Left ventricle myocardium superior (tissue), 1 donor: ENCODE measurements at regions not wholly inside any gene's neighbourhood (a gene's known extent, or its start where the extent isn't known, plus 50 kb on each side); places are given as distances from the start of the nearest gene placed in this dataset.
"Not testable (repeated sequence)": the region's sequence is repeated elsewhere in the genome, so short reads cannot be mapped to it uniquely, and the experiment has no call there.

Source experiments
- ATAC-seq: fragments of 200-7000 bp; cut with Tn5 transposase; one replicate; pipeline ENCODE4 v1.9.1; 2020; ENCODE audit warnings: mild to moderate bottlenecking, moderate library complexity
- DNase-seq: peaks from one replicate; pipeline ENCODE4 v3.0.0-alpha.2; 2020
- intact Hi-C: fragments of 100-400 bp; cut with micrococcal nuclease; formaldehyde crosslinking; loops from one replicate; pipeline ENCODE4 v1.11.0; 2022
- donor health status: DM: no; HTN: yes; CAD: no; lungs with severe emphysema.

GRCh38 chr9:87180841-87181240 lies 233.5 kb upstream of the GAS1 start:
- DNase-seq (no peak), ATAC-seq (no peak)
- intact Hi-C loops: no loop called here

- ATAC-seq (no peak), DNase-seq (no peak)
- intact Hi-C loops: no loop called here
Observed at GRCh38 chr9:87181670-87182069, 234.4 kb upstream of the GAS1 start.

- no peak for ATAC-seq
Observed at GRCh38 chr9:87184956-87185642, 237.8 kb upstream of the GAS1 start.

GRCh38 chr9:87187656-87188055 lies 240.3 kb upstream of the GAS1 start:
- intact Hi-C loops: no loop called here
- DNase-seq (no peak), ATAC-seq (no peak)

More at GRCh38 chr9:87184956-87185642, 237.8 kb upstream of the GAS1 start:
- intact Hi-C loops: no loop called here
- DNase-seq: no peak

- no peak for DNase-seq
- ATAC-seq: no peak
- intact Hi-C loops: no loop called here
Observed at GRCh38 chr9:87189006-87189405, 241.7 kb upstream of the GAS1 start.

GRCh38 chr9:87193151-87193550 lies 245.8 kb upstream of the GAS1 start:
- ATAC-seq (no peak), DNase-seq (no peak)
- intact Hi-C loops: no loop called here

- ATAC-seq (no peak), DNase-seq (no peak)
- intact Hi-C loops: no loop called here
Observed at GRCh38 chr9:87193925-87194868, 246.9 kb upstream of the GAS1 start.

- no peak for ATAC-seq
Observed at GRCh38 chr9:87195306-87195705, 248.0 kb upstream of the GAS1 start.

GRCh38 chr9:87197349-87198130 lies 250.2 kb upstream of the GAS1 start:
- no peak for ATAC-seq
- no peak for DNase-seq
- intact Hi-C loops: no loop called here

More at GRCh38 chr9:87195306-87195705, 248.0 kb upstream of the GAS1 start:
- intact Hi-C loops: no loop called here
- no peak for DNase-seq

GRCh38 chr9:87198716-87199115 lies 251.4 kb upstream of the GAS1 start:
- intact Hi-C loops: no loop called here
- DNase-seq: no peak
- ATAC-seq: no peak

- intact Hi-C loops: no loop called here
- ATAC-seq (no peak), DNase-seq (no peak)
Observed at GRCh38 chr9:87199278-87199677, 252.0 kb upstream of the GAS1 start.

- DNase-seq: no peak
- intact Hi-C loops: no loop called here
- no peak for ATAC-seq
Observed at GRCh38 chr9:87199782-87200181, 252.5 kb upstream of the GAS1 start.

GRCh38 chr9:87201351-87201751 lies 254.0 kb upstream of the GAS1 start:
- DNase-seq (no peak), ATAC-seq (no peak)
- intact Hi-C loops: no loop called here

GRCh38 chr9:87206064-87206661 lies 258.9 kb upstream of the GAS1 start:
- no peak for DNase-seq
- no peak for ATAC-seq
- intact Hi-C loops: no loop called here

GRCh38 chr9:87210658-87211057 lies 263.4 kb upstream of the GAS1 start:
- DNase-seq, intact Hi-C loops, ATAC-seq: not testable (repeated sequence)

GRCh38 chr9:87211669-87212068 lies 264.4 kb upstream of the GAS1 start:
- intact Hi-C loops: no loop called here
- DNase-seq (no peak), ATAC-seq (no peak)

- no peak for ATAC-seq
- intact Hi-C loops: no loop called here
- no peak for DNase-seq
Observed at GRCh38 chr9:87212605-87213021, 265.3 kb upstream of the GAS1 start.

- intact Hi-C loops: no loop called here
- no peak for DNase-seq
- ATAC-seq: no peak
Observed at GRCh38 chr9:87213948-87214347, 266.6 kb upstream of the GAS1 start.

- ATAC-seq: no peak
- intact Hi-C loops: no loop called here
- DNase-seq: no peak
Observed at GRCh38 chr9:87214991-87215390, 267.7 kb upstream of the GAS1 start.
